Endothelial cell of umbilical vein (primary cell): ENCODE measurements at regions not wholly inside any gene's neighbourhood (a gene's known extent, or its start where the extent isn't known, plus 50 kb on each side); places are given as distances from the start of the nearest gene placed in this dataset.
"Not testable (repeated sequence)": the region's sequence is repeated elsewhere in the genome, so short reads cannot be mapped to it uniquely, and the experiment has no call there.

ENCODE experiments used
- BruUV-seq: library from RNA; stranded (reverse); fragments of 400-500 nt; replicated peaks from 2 replicates; lab custom pipeline; 2021; lab: Mats Ljungman, UMichigan
- CTCF ChIA-PET: fragments of 300-600, 350-600 bp; sonication (Branson Sonifier 250); formaldehyde crosslinking; loops from one replicate; lab custom pipeline; 2021; ENCODE audit warnings: antibody characterized with exemption, inconsistent platforms; lab: Charles Lee
- POLR2A ChIA-PET: fragments of 300-600, 350-600 bp; sonication (Branson Sonifier 250); formaldehyde crosslinking; loops from one replicate; lab custom pipeline; 2021; ENCODE audit warnings: antibody characterized with exemption, inconsistent platforms; lab: Charles Lee
- DNase-seq: peaks from one replicate; pipeline ENCODE4 v3.0.0-alpha.2; 2011; ENCODE audit warnings: low read depth, low spot score
- FAIRE-seq: peaks from 2 replicates; lab custom pipeline; 2011; peaks lifted over from hg19 to GRCh38; lab: Jason Lieb, UNC
- H2AFZ ChIP-seq: 2 replicates; pipeline ENCODE4 v1.6.0; 2012; ENCODE audit warnings: low read depth, low read length, control low read depth, inconsistent platforms
- H3K27ac ChIP-seq: 2 replicates; pipeline ENCODE4 v1.5.1; 2011; ENCODE audit warnings: low read depth, mild to moderate bottlenecking, control low read depth, low read length, moderate library complexity; ENCODE audit not compliant: insufficient read depth
- H3K27me3 ChIP-seq, 2 experiments: 2 replicates each; pipeline versions ENCODE4 v1.6.0 to v1.6.1; 2011; ENCODE audit warnings: low read length in 2 of 2, mixed read lengths in 1 of 2; ENCODE audit not compliant: control insufficient read depth in 2 of 2, insufficient read depth in 2 of 2
- H3K36me3 ChIP-seq, 2 experiments: 2 replicates in 1 of 2; 3 replicates in 1 of 2; pipeline ENCODE4 v1.5.1; 2011; ENCODE audit warnings: low read length in 2 of 2, mild to moderate bottlenecking in 1 of 2, moderate library complexity in 1 of 2; ENCODE audit not compliant: control insufficient read depth in 2 of 2, insufficient read depth in 2 of 2; ENCODE audit errors: extremely low read depth in 1 of 2
- H3K4me1 ChIP-seq: 3 replicates; pipeline ENCODE4 v1.5.1; 2011; ENCODE audit warnings: mild to moderate bottlenecking, low read length; ENCODE audit not compliant: control insufficient read depth, insufficient read depth; ENCODE audit errors: extremely low read depth
- H3K4me2 ChIP-seq: 2 replicates; pipeline ENCODE4 v1.6.1; 2011; ENCODE audit warnings: low read length, control low read depth, mixed read lengths; ENCODE audit not compliant: insufficient read depth
- H3K4me3 ChIP-seq, 3 experiments: fragments of 200-600 bp in 1 of 3; sonication (generic), shearing (Covaris generic) in 1 of 3; replicated peaks in 1 of 3; 2 replicates each; pipeline ENCODE4 v1.5.1; 2011 to 2016; ENCODE audit warnings: control low read depth in 3 of 3, low read length in 3 of 3, mild to moderate bottlenecking in 2 of 3, inconsistent platforms in 1 of 3, low read depth in 1 of 3, moderate library complexity in 1 of 3; ENCODE audit not compliant: insufficient read depth in 1 of 3
- H3K79me2 ChIP-seq: 2 replicates; pipeline ENCODE4 v1.6.0; 2012; ENCODE audit warnings: low read length, inconsistent platforms; ENCODE audit not compliant: control insufficient read depth, insufficient read depth
- H3K9ac ChIP-seq: replicated peaks from 2 replicates; pipeline ENCODE3; 2011; ENCODE audit warnings: low read length, control low read depth; ENCODE audit not compliant: insufficient read depth; ENCODE audit errors: extremely low read depth
- H3K9me1 ChIP-seq: replicated peaks from 3 replicates; pipeline ENCODE4 v1.6.0; 2011; ENCODE audit warnings: mild to moderate bottlenecking, low read length; ENCODE audit not compliant: control insufficient read depth, insufficient read depth; ENCODE audit errors: extremely low read depth
- H3K9me3 ChIP-seq: replicated peaks from 2 replicates; pipeline ENCODE4 v1.5.1; 2012; ENCODE audit warnings: low read length, inconsistent platforms; ENCODE audit not compliant: control insufficient read depth, insufficient read depth
- H4K20me1 ChIP-seq: replicated peaks from 2 replicates; pipeline ENCODE3; 2011; ENCODE audit warnings: mild to moderate bottlenecking, low read length; ENCODE audit not compliant: control insufficient read depth, insufficient read depth; ENCODE audit errors: extremely low read depth
- FOS ChIP-seq: IDR thresholded peaks from 2 replicates; pipeline ENCODE4 v1.6.1; 2011; ENCODE audit warnings: mild to moderate bottlenecking, low read length, moderate library complexity, borderline replicate concordance; ENCODE audit not compliant: insufficient read depth
- JUN ChIP-seq: IDR thresholded peaks from 2 replicates; pipeline ENCODE4 v1.6.1; 2011; ENCODE audit warnings: borderline replicate concordance, low read depth; ENCODE audit not compliant: insufficient read length, insufficient read depth
- MAX ChIP-seq: IDR thresholded peaks from 2 replicates; pipeline ENCODE4 v1.6.1; 2011; ENCODE audit not compliant: insufficient read depth, insufficient read length
- MYC ChIP-seq: IDR thresholded peaks from one replicate; pipeline ENCODE4 v1.6.1; 2011; ENCODE audit warnings: mild to moderate bottlenecking, low read depth, low read length
- POLR2AphosphoS5 ChIP-seq: IDR thresholded peaks from 2 replicates; pipeline ENCODE4 v1.6.1; 2012; ENCODE audit warnings: low read depth, mild to moderate bottlenecking, control low read depth, low read length, moderate library complexity; ENCODE audit not compliant: insufficient read depth
- dilution Hi-C: fragments of 300-500 bp; cut with MboI; formaldehyde crosslinking; loops from one replicate; pipeline ENCODE4 v1.15.0; 2019; ENCODE audit warnings: low sequenced_read_pairs; ENCODE audit not compliant: extremely low pct_ligation_motif_present
- intact Hi-C: fragments of 100-400 bp; cut with micrococcal nuclease; formaldehyde crosslinking; loops from one replicate; pipeline ENCODE4 v1.10.0; 2022

GRCh38 chr7:114267550-114267949 is 147.1 kb upstream of the FOXP2 start:
- CTCF ChIA-PET, result interaction anchor here (0.9 kb wide), 1 partner anchor 139 kb away, joined by 4 read pairs; no protein-coding TSS in a partner anchor
- H3K9me1 ChIP-seq, POLR2A ChIA-PET, dilution Hi-C loops, BruUV-seq, H3K36me3 ChIP-seq, H4K20me1 ChIP-seq, DNase-seq, H3K27ac ChIP-seq, H3K4me2 ChIP-seq, H3K9ac ChIP-seq, intact Hi-C loops, FAIRE-seq, H3K79me2 ChIP-seq, H2AFZ ChIP-seq, H3K9me3 ChIP-seq, H3K4me1 ChIP-seq, H3K27me3 ChIP-seq, H3K4me3 ChIP-seq: not testable (repeated sequence)

DNA sequence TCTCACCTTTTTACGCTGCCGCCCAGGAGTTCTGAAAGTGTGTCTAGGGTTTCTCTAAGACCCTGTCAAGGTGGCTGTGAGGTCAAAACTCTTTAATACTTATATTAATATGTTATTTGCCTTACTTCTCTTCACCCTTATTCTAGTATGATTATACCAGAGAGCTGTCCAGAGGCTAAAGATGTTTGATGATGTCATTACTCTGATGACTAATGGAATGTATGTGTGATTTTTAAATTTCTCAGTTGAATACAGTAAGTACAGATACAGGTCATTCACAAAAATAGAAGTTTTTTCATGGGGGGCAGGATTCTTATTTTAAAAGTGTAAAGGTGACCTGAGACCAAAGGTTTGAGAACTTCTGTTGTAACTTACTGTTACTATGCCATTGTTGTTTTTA is 150.6 kb upstream of the FOXP2 start:
- no peak overlapping the region for H3K27ac ChIP-seq
- no peaks in the 10 kb centered on the region for H3K36me3 ChIP-seq
- no peaks in the 10 kb centered on the region for H3K4me1 ChIP-seq
- ChIA-PET CTCF (no interaction called here), POLR2A (no interaction called here)
- intact Hi-C loops (no loop called here), dilution Hi-C loops (no loop called here)
- BruUV-seq, result no TSS peak
- no peaks in the 10 kb centered on the region for H3K9me3 ChIP-seq
- no peaks in the 10 kb centered on the region for H4K20me1 ChIP-seq
- no peaks in the 10 kb centered on the region for H3K79me2 ChIP-seq
- no peak overlapping the region for H3K4me2 ChIP-seq
- no peaks in the 10 kb centered on the region for H3K9me1 ChIP-seq
- no peak for DNase-seq
- H3K27me3 ChIP-seq, result no peaks in the 10 kb centered on the region
- FAIRE-seq, result no peak
- peak; percentile 7 for TF ChIP-seq JUN
- no peak for TF ChIP-seq FOS
- no peak for TF ChIP-seq POLR2AphosphoS5
- TF ChIP-seq MAX, result no peak
- no peak for TF ChIP-seq MYC
- no peak overlapping the region for H2AFZ ChIP-seq
- no peak overlapping the region for H3K4me3 ChIP-seq
- H3K9ac ChIP-seq, result no peak overlapping the region
